ENCODE measurements at regions not wholly inside any gene's neighbourhood (a gene's known extent, or its start where the extent isn't known, plus 50 kb on each side); places are given as distances from the start of the nearest gene placed in this dataset.

- no peak for TF ChIP-seq GTF3C2 (IDR thresholded peaks at IDR 0.05; ENCODE audit: borderline replicate concordance, extremely low read depth, insufficient read length)
- no peak for TF ChIP-seq ZNF175 (CRISPR knock-in tag; IDR thresholded peaks at IDR 0.05; ENCODE audit: low read depth)
- no peak for TF ChIP-seq THAP7 (CRISPR knock-in tag; IDR thresholded peaks at IDR 0.05)
- TF ChIP-seq, protein P1, sequence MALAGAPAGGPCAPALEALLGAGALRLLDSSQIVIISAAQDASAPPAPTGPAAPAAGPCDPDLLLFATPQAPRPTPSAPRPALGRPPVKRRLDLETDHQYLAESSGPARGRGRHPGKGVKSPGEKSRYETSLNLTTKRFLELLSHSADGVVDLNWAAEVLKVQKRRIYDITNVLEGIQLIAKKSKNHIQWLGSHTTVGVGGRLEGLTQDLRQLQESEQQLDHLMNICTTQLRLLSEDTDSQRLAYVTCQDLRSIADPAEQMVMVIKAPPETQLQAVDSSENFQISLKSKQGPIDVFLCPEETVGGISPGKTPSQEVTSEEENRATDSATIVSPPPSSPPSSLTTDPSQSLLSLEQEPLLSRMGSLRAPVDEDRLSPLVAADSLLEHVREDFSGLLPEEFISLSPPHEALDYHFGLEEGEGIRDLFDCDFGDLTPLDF (CRISPR knock-in tag; IDR thresholded peaks at IDR 0.05): no peak
- TF ChIP-seq, protein P2, sequence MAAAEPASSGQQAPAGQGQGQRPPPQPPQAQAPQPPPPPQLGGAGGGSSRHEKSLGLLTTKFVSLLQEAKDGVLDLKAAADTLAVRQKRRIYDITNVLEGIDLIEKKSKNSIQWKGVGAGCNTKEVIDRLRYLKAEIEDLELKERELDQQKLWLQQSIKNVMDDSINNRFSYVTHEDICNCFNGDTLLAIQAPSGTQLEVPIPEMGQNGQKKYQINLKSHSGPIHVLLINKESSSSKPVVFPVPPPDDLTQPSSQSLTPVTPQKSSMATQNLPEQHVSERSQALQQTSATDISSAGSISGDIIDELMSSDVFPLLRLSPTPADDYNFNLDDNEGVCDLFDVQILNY (CRISPR knock-in tag; IDR thresholded peaks at IDR 0.05): no peak
- TF ChIP-seq NFIX (CRISPR knock-in tag; IDR thresholded peaks at IDR 0.05; ENCODE audit: low read depth): no peak
- TF ChIP-seq HOXB6 (CRISPR knock-in tag; IDR thresholded peaks at IDR 0.05; ENCODE audit: borderline replicate concordance): no peak
- no peak for TF ChIP-seq ATF2 (CRISPR knock-in tag; IDR thresholded peaks at IDR 0.05)
- TF ChIP-seq RBFOX2 (IDR thresholded peaks at IDR 0.05; ENCODE audit: low read depth, low read length): no peak
- FAIRE-seq (no peak), DNase-seq (ENCODE audit: extremely low read depth in 1 of 4, low spot score in 3 of 4) (no peak), ATAC-seq (no peak)
- Histone ChIP-seq H3K79me2 (ENCODE audit: control insufficient read depth, insufficient read depth, low read length) (no peaks in the 10 kb centered on the region), H3K9me1 (ENCODE audit: control insufficient read depth, insufficient read depth, low read length) (no peaks in the 10 kb centered on the region), H4K20me1 (replicated peaks; ENCODE audit: control insufficient read depth, insufficient read depth, low read length) (no peaks in the 10 kb centered on the region), H3K9me3 (replicated peaks; ENCODE audit: control insufficient read depth, insufficient read depth, low read depth, low read length) (no peaks in the 10 kb centered on the region), H3K4me1 (replicated peaks in 1 of 2; ENCODE audit: control insufficient read depth in 2 of 2, insufficient read depth in 2 of 2, low read length in 2 of 2) (no peaks in the 10 kb centered on the region), H3K4me3 (no peak overlapping the region), H3K36me3 (ENCODE audit: control insufficient read depth, insufficient read depth, low read length) (no peaks in the 10 kb centered on the region), H3K27me3 (ENCODE audit: control insufficient read depth in 2 of 2, insufficient read depth in 2 of 2, low read length in 2 of 2) (no peaks in the 10 kb centered on the region), H3K9ac (ENCODE audit: insufficient read depth in 1 of 2, low read depth in 2 of 2, low read length in 2 of 2) (no peak overlapping the region), H3K4me2 (ENCODE audit: insufficient read depth, low read length) (no peak overlapping the region), H2AFZ (ENCODE audit: low read depth, low read length) (no peak overlapping the region), H3K27ac (ENCODE audit: extremely low read depth, low read depth, low read length) (no peak overlapping the region)
- in situ Hi-C loops (cut with MboI) (no loop called here), intact Hi-C loops (cut with micrococcal nuclease) (loop anchor here (5.0 to 10.0 kb wide), 2 partner anchors 537 to 559 kb away; partner anchors contain the start of gene KCNJ2)
- POLR2A ChIA-PET: no interaction called here
- WGBS (ENCODE audit: insufficient coverage, low coverage, missing lambda C conversion rate): 0% methylated on average over 5 of the region's 5 CpGs
- CTCF ChIA-PET (ENCODE audit: low intra/inter-chr PET ratio): no interaction called here
- no TSS peak for BruUV-seq (replicated peaks)
Measured at GRCh38 chr17:69605571-69605970, 191.1 kb downstream of the MAP2K6 start.

All from K562 (cell line).